Tongue (tissue), 1 donor: ENCODE measurements at regions not wholly inside any gene's neighbourhood (a gene's known extent, or its start where the extent isn't known, plus 50 kb on each side); places are given as distances from the start of the nearest gene placed in this dataset.

Source experiments
- DNase-seq: peaks from one replicate; pipeline ENCODE4 v3.0.0-alpha.2; 2015

GRCh38 chr6:22027040-22027725 is 269.7 kb downstream of the PRL start:
- DNase-seq: no peak

- DNase-seq: peak; percentile 63
Observed at GRCh38 chr6:22028403-22029090, 268.3 kb downstream of the PRL start.

GRCh38 chr6:22029171-22029570 is 267.7 kb downstream of the PRL start:
- DNase-seq: peak; percentile 50

GRCh38 chr6:22030730-22031619 is 265.9 kb downstream of the PRL start:
- DNase-seq: no peak

GRCh38 chr6:22035690-22036089 is 261.1 kb downstream of the PRL start:
- DNase-seq: no peak

GRCh38 chr6:22036275-22036674 is 260.6 kb downstream of the PRL start:
- DNase-seq: no peak

GRCh38 chr6:22036699-22037098 is 260.1 kb downstream of the PRL start:
- no peak for DNase-seq

- no peak for DNase-seq
Observed at GRCh38 chr6:22041797-22042480, 254.9 kb downstream of the PRL start.

GRCh38 chr6:22042706-22043105 is 254.1 kb downstream of the PRL start:
- DNase-seq: no peak

- DNase-seq: peak; percentile 50
Observed at GRCh38 chr6:22043284-22043962, 253.4 kb downstream of the PRL start.

GRCh38 chr6:22045261-22045912 is 251.4 kb downstream of the PRL start:
- no peak for DNase-seq

- no peak for DNase-seq
Observed at GRCh38 chr6:22049002-22049401, 247.8 kb downstream of the PRL start.

- DNase-seq: no peak
Observed at GRCh38 chr6:22053391-22053997, 243.3 kb downstream of the PRL start.

GRCh38 chr6:22056398-22056797 is 240.4 kb downstream of the PRL start:
- no peak for DNase-seq

GRCh38 chr6:22057962-22058361 is 238.9 kb downstream of the PRL start:
- no peak for DNase-seq

- no peak for DNase-seq
Observed at GRCh38 chr6:22059126-22059525, 237.7 kb downstream of the PRL start.

- no peak for DNase-seq
Observed at GRCh38 chr6:22059946-22060345, 236.9 kb downstream of the PRL start.

- DNase-seq: no peak
Observed at GRCh38 chr6:22062807-22063408, 233.9 kb downstream of the PRL start.

- no peak for DNase-seq
Observed at GRCh38 chr6:22064558-22064957, 232.3 kb downstream of the PRL start.

- DNase-seq: peak; percentile 52
Observed at GRCh38 chr6:22067122-22067521, 229.7 kb downstream of the PRL start.
